SK-N-SH (cell line): ENCODE measurements at regions not wholly inside any gene's neighbourhood (a gene's known extent, or its start where the extent isn't known, plus 50 kb on each side); places are given as distances from the start of the nearest gene placed in this dataset.

Source experiments
- CTCF ChIA-PET: fragments of 300-600, 350-600 bp; formaldehyde crosslinking; extraction: SDS; loops from one replicate; lab custom pipeline; 2021; lab: Yijun Ruan, JAX
- POLR2A ChIA-PET: fragments of 350-600 bp; sonication (Branson Sonifier 250); formaldehyde crosslinking; extraction: SDS; loops from one replicate; lab custom pipeline; 2020; ENCODE audit warnings: antibody characterized with exemption, inconsistent platforms; lab: Yijun Ruan, JAX
- DNase-seq: peaks from one replicate; pipeline ENCODE4 v3.0.0; 2012
- H2AFZ ChIP-seq: fragments of 200-600 bp; sonication (generic); 2 replicates; pipeline ENCODE4 v1.8.1; 2016; ENCODE audit warnings: antibody characterized with exemption, mild to moderate bottlenecking, low read depth
- H3F3A ChIP-seq: fragments of 200-600 bp; sonication (generic); replicated peaks from 2 replicates; pipeline ENCODE3; 2016; ENCODE audit warnings: antibody characterized with exemption, mild to moderate bottlenecking; ENCODE audit not compliant: insufficient read depth
- H3K27ac ChIP-seq, 2 experiments: fragments of 200-500 bp in 1 of 2; fragments of 200-600 bp in 1 of 2; sonication (Bioruptor generic) in 1 of 2; sonication (generic), shearing (Covaris generic) in 1 of 2; 2 replicates each; pipeline versions ENCODE4 v1.5.1 to v1.6.1; 2014 to 2016; ENCODE audit warnings: low read depth in 2 of 2, inconsistent platforms in 1 of 2, low read length in 1 of 2, mild to moderate bottlenecking in 1 of 2, mixed read lengths in 1 of 2
- H3K27me3 ChIP-seq: fragments of 200-600 bp; sonication (generic), shearing (Covaris generic); 2 replicates; pipeline ENCODE4 v1.6.1; 2016; ENCODE audit warnings: mixed run types; ENCODE audit not compliant: insufficient read depth
- H3K36me3 ChIP-seq, 2 experiments: fragments of 200-500 bp in 1 of 2; fragments of 200-600 bp in 1 of 2; sonication (Bioruptor generic) in 1 of 2; sonication (generic) in 1 of 2; replicated peaks in 1 of 2; 2 replicates each; pipeline versions ENCODE3 to v1.5.1; 2014 to 2016; ENCODE audit warnings: low read length in 1 of 2, mild to moderate bottlenecking in 1 of 2; ENCODE audit not compliant: insufficient read depth in 2 of 2, control insufficient read depth in 1 of 2
- H3K4me1 ChIP-seq, 2 experiments: fragments of 200-500 bp in 1 of 2; fragments of 200-600 bp in 1 of 2; sonication (Bioruptor generic) in 1 of 2; sonication (generic), shearing (Covaris generic) in 1 of 2; 2 replicates each; pipeline versions ENCODE4 v1.5.1 to v1.6.1; 2014 to 2016; ENCODE audit warnings: low read depth in 1 of 2, low read length in 1 of 2, mixed run types in 1 of 2; ENCODE audit not compliant: insufficient read depth in 2 of 2, control insufficient read depth in 1 of 2
- H3K4me2 ChIP-seq: fragments of 200-600 bp; sonication (generic), shearing (Covaris generic); 2 replicates; pipeline ENCODE4 v1.6.1; 2017; ENCODE audit warnings: mixed run types
- H3K4me3 ChIP-seq, 2 experiments: fragments of 200-500 bp in 1 of 2; fragments of 200-600 bp in 1 of 2; sonication (Bioruptor generic) in 1 of 2; sonication (generic), shearing (Covaris generic) in 1 of 2; 2 replicates each; pipeline versions ENCODE4 v1.5.1 to v1.8.1; 2014 to 2016; ENCODE audit warnings: low read depth in 2 of 2, inconsistent platforms in 1 of 2, low read length in 1 of 2, mild to moderate bottlenecking in 1 of 2, mixed read lengths in 1 of 2, moderate library complexity in 1 of 2
- H3K79me2 ChIP-seq: fragments of 200-600 bp; sonication (generic); 2 replicates; pipeline ENCODE4 v1.8.1; 2017; ENCODE audit warnings: mild to moderate bottlenecking; ENCODE audit not compliant: insufficient read depth
- H3K9ac ChIP-seq: fragments of 200-600 bp; sonication (generic); 2 replicates; pipeline ENCODE4 v1.6.1; 2017; ENCODE audit warnings: mixed run types
- H3K9me2 ChIP-seq: fragments of 200-600 bp; sonication (generic); 2 replicates; pipeline ENCODE4 v1.6.1; 2017; ENCODE audit warnings: mixed run types
- H3K9me3 ChIP-seq: fragments of 200-600 bp; sonication (generic); 2 replicates; pipeline ENCODE4 v1.6.1; 2017; ENCODE audit warnings: mixed run types, mild to moderate bottlenecking, moderate library complexity
- H4K20me1 ChIP-seq: fragments of 200-600 bp; sonication (generic); 2 replicates; pipeline ENCODE4 v1.6.1; 2017; ENCODE audit warnings: mild to moderate bottlenecking, mixed run types; ENCODE audit not compliant: insufficient read depth
- CHD2 ChIP-seq: fragments of 150-350 bp; IDR thresholded peaks from 2 replicates; pipeline ENCODE4 v1.6.1; 2018; ENCODE audit warnings: low read length; ENCODE audit not compliant: partially characterized antibody
- ELF1 ChIP-seq: IDR thresholded peaks from 2 replicates; pipeline ENCODE4 v1.4.0; 2012
- EZH2phosphoT487 ChIP-seq: fragments of 200-600 bp; sonication (generic); IDR thresholded peaks from 2 replicates; pipeline ENCODE4 v1.6.1; 2017; ENCODE audit warnings: low read depth, mixed run types, mild to moderate bottlenecking, antibody characterized with exemption, moderate library complexity, borderline replicate concordance
- FOXJ3 ChIP-seq: sonication (generic); formaldehyde crosslinking; IDR thresholded peaks from 2 replicates; pipeline ENCODE4 v1.5.1; 2020; ENCODE audit warnings: mild to moderate bottlenecking, missing genetic modification reagents
- FOXM1 ChIP-seq: IDR thresholded peaks from 2 replicates; pipeline ENCODE4 v1.4.0; 2012; ENCODE audit warnings: low read depth, mild to moderate bottlenecking
- JUND ChIP-seq: IDR thresholded peaks from 2 replicates; pipeline ENCODE4 v1.4.0; 2012
- MEF2A ChIP-seq: IDR thresholded peaks from 2 replicates; pipeline ENCODE4 v1.4.0; 2012; ENCODE audit warnings: low read depth, borderline replicate concordance
- NRF1 ChIP-seq: IDR thresholded peaks from 2 replicates; pipeline ENCODE4 v1.6.1; 2012; ENCODE audit warnings: low read depth, mild to moderate bottlenecking, low read length
- POLR2AphosphoS5 ChIP-seq: IDR thresholded peaks from 2 replicates; pipeline ENCODE4 v1.6.1; 2012; ENCODE audit warnings: low read depth, low read length
- RCOR1 ChIP-seq: fragments of 150-350 bp; IDR thresholded peaks from 2 replicates; pipeline ENCODE4 v1.6.1; 2017; ENCODE audit warnings: antibody characterized with exemption, low read length
- RXRA ChIP-seq: IDR thresholded peaks from 2 replicates; pipeline ENCODE4 v1.4.0; 2012; ENCODE audit warnings: low read depth, mild to moderate bottlenecking, borderline replicate concordance
- SIN3A ChIP-seq: IDR thresholded peaks from 2 replicates; pipeline ENCODE4 v1.6.1; 2012; ENCODE audit warnings: low read depth, mild to moderate bottlenecking, low read length, moderate library complexity, borderline replicate concordance
- SMC3 ChIP-seq: IDR thresholded peaks from 2 replicates; pipeline ENCODE4 v1.6.1; 2012; ENCODE audit warnings: low read depth, low read length, improper control_type of control experiment
- WGBS: methylation state at CpG from one replicate; pipeline ENCODE4 v1.1.6; 2017; ENCODE audit warnings: low lambda C conversion rate; 5-methylcytosine and 5-hydroxymethylcytosine counted together
- TF ChIP-seq, protein P1 (sequence below): IDR thresholded peaks from 2 replicates; pipeline ENCODE4; 2012
- TF ChIP-seq, protein P2 (sequence below): fragments of 150-350 bp; IDR thresholded peaks from 2 replicates; pipeline ENCODE4 v1.6.1; 2016; ENCODE audit warnings: mild to moderate bottlenecking, low read depth, low read length
- TF ChIP-seq, protein P3 (sequence below): fragments of 200-600 bp; sonication (generic); IDR thresholded peaks from 2 replicates; pipeline ENCODE4 v1.6.1; 2017; ENCODE audit warnings: antibody characterized with exemption, mild to moderate bottlenecking, moderate library complexity
- TF ChIP-seq, protein P4 (sequence below): IDR thresholded peaks from 2 replicates; pipeline ENCODE4 v1.4.0; 2012; ENCODE audit warnings: low read depth, borderline replicate concordance

DNA sequence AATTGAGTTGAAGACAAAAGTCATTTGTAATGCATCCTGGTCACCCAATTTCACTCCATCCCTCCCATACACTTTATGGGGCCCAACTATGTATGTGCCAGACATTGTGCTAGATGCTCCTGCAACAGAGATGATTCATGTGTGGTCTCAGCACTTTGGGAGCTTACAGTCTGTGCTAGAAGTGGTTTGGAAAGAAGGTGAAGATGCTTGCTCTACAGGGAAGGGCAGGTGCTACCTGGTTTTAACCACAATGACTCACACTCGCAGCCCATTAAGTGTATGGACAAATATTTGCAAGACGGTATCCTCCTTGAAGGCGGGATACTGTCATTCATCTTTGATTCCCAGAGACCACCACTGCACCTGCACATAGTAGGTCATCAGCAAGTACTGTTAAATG, 257.6 kb downstream of the OTUD1 start:
- no peaks in the 10 kb centered on the region for H3K79me2 ChIP-seq
- H4K20me1 ChIP-seq = no peaks in the 10 kb centered on the region
- ChIA-PET CTCF (interaction anchor here (1.2 kb wide), 2 partner anchors 381 to 538 kb away, joined by 3 to 4 read pairs; no protein-coding TSS in a partner anchor), POLR2A (no interaction called here)
- 69% methylated on average over 3 of the region's 3 CpGs for WGBS
- TF ChIP-seq RCOR1 (no peak), JUND (no peak), ELF1 (no peak), RXRA (no peak), NRF1 (no peak), SIN3A (no peak), POLR2AphosphoS5 (no peak), MEF2A (no peak), CHD2 (no peak), FOXJ3 (no peak), EZH2phosphoT487 (no peak), FOXM1 (no peak), SMC3 (no peak)
- TF ChIP-seq, protein P1, sequence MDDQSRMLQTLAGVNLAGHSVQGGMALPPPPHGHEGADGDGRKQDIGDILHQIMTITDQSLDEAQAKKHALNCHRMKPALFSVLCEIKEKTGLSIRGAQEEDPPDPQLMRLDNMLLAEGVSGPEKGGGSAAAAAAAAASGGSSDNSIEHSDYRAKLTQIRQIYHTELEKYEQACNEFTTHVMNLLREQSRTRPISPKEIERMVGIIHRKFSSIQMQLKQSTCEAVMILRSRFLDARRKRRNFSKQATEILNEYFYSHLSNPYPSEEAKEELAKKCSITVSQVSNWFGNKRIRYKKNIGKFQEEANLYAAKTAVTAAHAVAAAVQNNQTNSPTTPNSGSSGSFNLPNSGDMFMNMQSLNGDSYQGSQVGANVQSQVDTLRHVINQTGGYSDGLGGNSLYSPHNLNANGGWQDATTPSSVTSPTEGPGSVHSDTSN = no peak
- TF ChIP-seq, protein P2, sequence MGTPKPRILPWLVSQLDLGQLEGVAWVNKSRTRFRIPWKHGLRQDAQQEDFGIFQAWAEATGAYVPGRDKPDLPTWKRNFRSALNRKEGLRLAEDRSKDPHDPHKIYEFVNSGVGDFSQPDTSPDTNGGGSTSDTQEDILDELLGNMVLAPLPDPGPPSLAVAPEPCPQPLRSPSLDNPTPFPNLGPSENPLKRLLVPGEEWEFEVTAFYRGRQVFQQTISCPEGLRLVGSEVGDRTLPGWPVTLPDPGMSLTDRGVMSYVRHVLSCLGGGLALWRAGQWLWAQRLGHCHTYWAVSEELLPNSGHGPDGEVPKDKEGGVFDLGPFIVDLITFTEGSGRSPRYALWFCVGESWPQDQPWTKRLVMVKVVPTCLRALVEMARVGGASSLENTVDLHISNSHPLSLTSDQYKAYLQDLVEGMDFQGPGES = no peak
- TF ChIP-seq, protein P3, sequence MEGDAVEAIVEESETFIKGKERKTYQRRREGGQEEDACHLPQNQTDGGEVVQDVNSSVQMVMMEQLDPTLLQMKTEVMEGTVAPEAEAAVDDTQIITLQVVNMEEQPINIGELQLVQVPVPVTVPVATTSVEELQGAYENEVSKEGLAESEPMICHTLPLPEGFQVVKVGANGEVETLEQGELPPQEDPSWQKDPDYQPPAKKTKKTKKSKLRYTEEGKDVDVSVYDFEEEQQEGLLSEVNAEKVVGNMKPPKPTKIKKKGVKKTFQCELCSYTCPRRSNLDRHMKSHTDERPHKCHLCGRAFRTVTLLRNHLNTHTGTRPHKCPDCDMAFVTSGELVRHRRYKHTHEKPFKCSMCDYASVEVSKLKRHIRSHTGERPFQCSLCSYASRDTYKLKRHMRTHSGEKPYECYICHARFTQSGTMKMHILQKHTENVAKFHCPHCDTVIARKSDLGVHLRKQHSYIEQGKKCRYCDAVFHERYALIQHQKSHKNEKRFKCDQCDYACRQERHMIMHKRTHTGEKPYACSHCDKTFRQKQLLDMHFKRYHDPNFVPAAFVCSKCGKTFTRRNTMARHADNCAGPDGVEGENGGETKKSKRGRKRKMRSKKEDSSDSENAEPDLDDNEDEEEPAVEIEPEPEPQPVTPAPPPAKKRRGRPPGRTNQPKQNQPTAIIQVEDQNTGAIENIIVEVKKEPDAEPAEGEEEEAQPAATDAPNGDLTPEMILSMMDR = no peak
- TF ChIP-seq, protein P4, sequence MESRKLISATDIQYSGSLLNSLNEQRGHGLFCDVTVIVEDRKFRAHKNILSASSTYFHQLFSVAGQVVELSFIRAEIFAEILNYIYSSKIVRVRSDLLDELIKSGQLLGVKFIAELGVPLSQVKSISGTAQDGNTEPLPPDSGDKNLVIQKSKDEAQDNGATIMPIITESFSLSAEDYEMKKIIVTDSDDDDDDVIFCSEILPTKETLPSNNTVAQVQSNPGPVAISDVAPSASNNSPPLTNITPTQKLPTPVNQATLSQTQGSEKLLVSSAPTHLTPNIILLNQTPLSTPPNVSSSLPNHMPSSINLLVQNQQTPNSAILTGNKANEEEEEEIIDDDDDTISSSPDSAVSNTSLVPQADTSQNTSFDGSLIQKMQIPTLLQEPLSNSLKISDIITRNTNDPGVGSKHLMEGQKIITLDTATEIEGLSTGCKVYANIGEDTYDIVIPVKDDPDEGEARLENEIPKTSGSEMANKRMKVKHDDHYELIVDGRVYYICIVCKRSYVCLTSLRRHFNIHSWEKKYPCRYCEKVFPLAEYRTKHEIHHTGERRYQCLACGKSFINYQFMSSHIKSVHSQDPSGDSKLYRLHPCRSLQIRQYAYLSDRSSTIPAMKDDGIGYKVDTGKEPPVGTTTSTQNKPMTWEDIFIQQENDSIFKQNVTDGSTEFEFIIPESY = no peak
- no peaks in the 10 kb centered on the region for H3F3A ChIP-seq
- H3K36me3 ChIP-seq = no peaks in the 10 kb centered on the region
- H3K9ac ChIP-seq = no peak overlapping the region
- no peaks in the 10 kb centered on the region for H3K9me2 ChIP-seq
- H3K27ac ChIP-seq = no peak overlapping the region
- no peaks in the 10 kb centered on the region for H3K9me3 ChIP-seq
- no peak for DNase-seq
- no peaks in the 10 kb centered on the region for H3K4me1 ChIP-seq
- H3K27me3 ChIP-seq = peaks cover 34% of the 10 kb centered on the region
- no peak overlapping the region for H3K4me3 ChIP-seq
- no peak overlapping the region for H3K4me2 ChIP-seq
- no peak overlapping the region for H2AFZ ChIP-seq
